ENCODE measurements at regions not wholly inside any gene's neighbourhood (a gene's known extent, or its start where the extent isn't known, plus 50 kb on each side); places are given as distances from the start of the nearest gene placed in this dataset.

GRCh38 chr9:27711241-27711640 lies 138.0 kb upstream of the C9orf72 start:
- POLR2A ChIA-PET (ENCODE audit: partially characterized antibody) = no interaction called here
- 89% methylated on average over 2 of the region's 2 CpGs; no CpG with 5 or more reads in 1 of the 2 experiments for WGBS, 2 experiments (ENCODE audit: extremely low coverage in 1 of 2, insufficient coverage in 1 of 2, insufficient read length in 1 of 2, insufficient replicate concordance in 2 of 2, low coverage in 1 of 2, low lambda C conversion rate in 2 of 2, missing lambda C conversion rate in 1 of 2)

More at GRCh38 chr9:27711241-27711640, 138.0 kb upstream of the C9orf72 start:
- no peak overlapping the region for H3K18ac ChIP-seq (ENCODE audit: extremely low read depth, low read length)
- no peaks in the 10 kb centered on the region for H4K20me1 ChIP-seq (replicated peaks in 1 of 2; ENCODE audit: control insufficient read depth in 1 of 2, insufficient read depth in 2 of 2, low read length in 2 of 2)
- no peak overlapping the region for H2BK20ac ChIP-seq (ENCODE audit: low read length)
- FAIRE-seq (no peak), DNase-seq (ENCODE audit: low read depth in 1 of 2, low spot score in 2 of 2) (no peak)
- no peaks in the 10 kb centered on the region for H3K23me2 ChIP-seq (ENCODE audit: low read depth, low read length)
- H3K36me3 ChIP-seq (ENCODE audit: control insufficient read depth in 2 of 4, insufficient read depth in 4 of 4, low read length in 3 of 4) = no peaks in the 10 kb centered on the region
- no peak overlapping the region for H4K91ac ChIP-seq (replicated peaks; ENCODE audit: insufficient read length, low read length)
- H4K8ac ChIP-seq (ENCODE audit: extremely low read depth, insufficient read depth, low read length) = no peak overlapping the region
- H4K5ac ChIP-seq (ENCODE audit: insufficient read length, low read depth, low read length) = no peak overlapping the region
- H3K9me3 ChIP-seq (ENCODE audit: insufficient read depth in 2 of 2, low read depth in 1 of 2, low read length in 1 of 2) = no peaks in the 10 kb centered on the region
- H2BK120ac ChIP-seq (replicated peaks; ENCODE audit: low read depth, low read length) = no peak overlapping the region
- no peak overlapping the region for H3K56ac ChIP-seq (replicated peaks; ENCODE audit: insufficient read length, low read depth, low read length)
- H2AFZ ChIP-seq (ENCODE audit: low read length) = no peak overlapping the region
- no peak overlapping the region for H3K14ac ChIP-seq (ENCODE audit: insufficient read length)
- no peaks in the 10 kb centered on the region for H3K4me1 ChIP-seq (replicated peaks in 1 of 4; ENCODE audit: control insufficient read depth in 3 of 4, insufficient read depth in 4 of 4, low read length in 3 of 4)
- no peaks in the 10 kb centered on the region for H3K27me3 ChIP-seq (replicated peaks in 1 of 4; ENCODE audit: control insufficient read depth in 3 of 4, extremely low read depth in 1 of 4, insufficient read depth in 3 of 4, low read length in 3 of 4)
- H3K23ac ChIP-seq (ENCODE audit: insufficient read length) = no peak overlapping the region
- no peak overlapping the region for H2BK5ac ChIP-seq (ENCODE audit: low read depth, low read length)
- H3K4me3 ChIP-seq (ENCODE audit: extremely low read depth in 1 of 4, insufficient read depth in 2 of 4, low read depth in 3 of 4, low read length in 4 of 4) = no peak overlapping the region
- H2BK12ac ChIP-seq (ENCODE audit: low read depth, low read length) = no peak overlapping the region
- TF ChIP-seq SIN3A (conservative IDR thresholded peaks at IDR 0.05 in 1 of 2, IDR thresholded peaks at IDR 0.05 in 1 of 2; ENCODE audit: low read depth in 1 of 2, low read length in 2 of 2) (no peak), ATF2 (IDR thresholded peaks at IDR 0.05; ENCODE audit: low read length) (no peak)
- CTCF ChIA-PET (ENCODE audit: partially characterized antibody) = interaction anchor here (0.7 kb wide), 1 partner anchor 49 kb away, joined by 3 read pairs; no protein-coding TSS in a partner anchor
- H2BK15ac ChIP-seq (ENCODE audit: low read length) = no peak overlapping the region
- H3K79me2 ChIP-seq (ENCODE audit: control insufficient read depth in 1 of 2, insufficient read depth in 2 of 2, low read length in 2 of 2) = no peaks in the 10 kb centered on the region
- H3K4ac ChIP-seq (replicated peaks; ENCODE audit: insufficient read length, low read depth, low read length) = no peak overlapping the region
- no peak overlapping the region for H3K27ac ChIP-seq (ENCODE audit: low read depth, low read length)
- H3K4me2 ChIP-seq (ENCODE audit: insufficient read depth in 1 of 2, low read depth in 2 of 2, low read length in 2 of 2) = no peak overlapping the region
- no peak overlapping the region for H3K9ac ChIP-seq (replicated peaks in 1 of 4; ENCODE audit: extremely low read depth in 1 of 4, low read depth in 3 of 4, low read length in 3 of 4)
- H2AK5ac ChIP-seq (ENCODE audit: low read depth, low read length) = no peak overlapping the region
- no peaks in the 10 kb centered on the region for H3K79me1 ChIP-seq (ENCODE audit: low read depth, low read length)
